ENCODE measurements at regions not wholly inside any gene's neighbourhood (a gene's known extent, or its start where the extent isn't known, plus 50 kb on each side); places are given as distances from the start of the nearest gene placed in this dataset.

DNA sequence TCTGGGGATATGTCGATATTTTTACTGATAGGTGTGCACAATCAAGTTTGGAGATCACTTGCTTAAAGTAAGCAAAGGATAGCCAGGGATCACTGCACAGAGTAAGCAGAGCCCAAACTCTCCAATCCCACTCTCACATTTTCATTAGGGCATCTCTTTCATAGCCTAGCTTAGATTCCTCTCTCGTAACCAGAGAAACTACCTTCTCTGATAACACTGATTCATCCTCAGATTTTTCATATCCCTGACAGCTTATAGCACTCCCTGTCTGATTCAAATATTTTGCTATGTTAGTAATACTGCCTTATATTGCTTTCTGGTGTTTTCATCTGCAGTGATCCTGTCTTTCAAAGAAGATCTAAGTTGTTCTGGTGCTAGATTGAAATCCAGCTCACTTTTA is 123.7 kb downstream of the CBLL2 start:
- H3K4me3 Mint-ChIP-seq = no peak overlapping the region
- TF ChIP-seq, protein P1, sequence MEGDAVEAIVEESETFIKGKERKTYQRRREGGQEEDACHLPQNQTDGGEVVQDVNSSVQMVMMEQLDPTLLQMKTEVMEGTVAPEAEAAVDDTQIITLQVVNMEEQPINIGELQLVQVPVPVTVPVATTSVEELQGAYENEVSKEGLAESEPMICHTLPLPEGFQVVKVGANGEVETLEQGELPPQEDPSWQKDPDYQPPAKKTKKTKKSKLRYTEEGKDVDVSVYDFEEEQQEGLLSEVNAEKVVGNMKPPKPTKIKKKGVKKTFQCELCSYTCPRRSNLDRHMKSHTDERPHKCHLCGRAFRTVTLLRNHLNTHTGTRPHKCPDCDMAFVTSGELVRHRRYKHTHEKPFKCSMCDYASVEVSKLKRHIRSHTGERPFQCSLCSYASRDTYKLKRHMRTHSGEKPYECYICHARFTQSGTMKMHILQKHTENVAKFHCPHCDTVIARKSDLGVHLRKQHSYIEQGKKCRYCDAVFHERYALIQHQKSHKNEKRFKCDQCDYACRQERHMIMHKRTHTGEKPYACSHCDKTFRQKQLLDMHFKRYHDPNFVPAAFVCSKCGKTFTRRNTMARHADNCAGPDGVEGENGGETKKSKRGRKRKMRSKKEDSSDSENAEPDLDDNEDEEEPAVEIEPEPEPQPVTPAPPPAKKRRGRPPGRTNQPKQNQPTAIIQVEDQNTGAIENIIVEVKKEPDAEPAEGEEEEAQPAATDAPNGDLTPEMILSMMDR (IDR thresholded peaks at IDR 0.05) = no peak
- no peaks in the 10 kb centered on the region for H3K4me1 ChIP-seq (ENCODE audit: control insufficient read depth in 1 of 2, insufficient read depth in 2 of 2, low read length in 2 of 2)
- H3K9ac ChIP-seq (ENCODE audit: insufficient read depth, low read length, poor library complexity, severe bottlenecking) = no peak overlapping the region
- no peak overlapping the region for H3K27ac ChIP-seq (ENCODE audit: low read depth in 1 of 2, low read length in 2 of 2)
- H3K4me3 ChIP-seq (replicated peaks in 1 of 3; ENCODE audit: low read depth in 2 of 3, low read length in 3 of 3) = no peak overlapping the region
- no peaks in the 10 kb centered on the region for H3K79me2 ChIP-seq (ENCODE audit: insufficient read depth, low read length)
- peaks cover 0 to 8% (median 0%) of the 10 kb centered on the region in 7 donors for H3K9me3 Mint-ChIP-seq
- no peaks in the 10 kb centered on the region for H3K27me3 ChIP-seq (ENCODE audit: control insufficient read depth in 2 of 2, insufficient read depth in 2 of 2, low read length in 2 of 2)
- intact Hi-C loops (cut with micrococcal nuclease) = no loop called here
- H3K36me3 Mint-ChIP-seq = no peaks in the 10 kb centered on the region
- H3K36me3 ChIP-seq (replicated peaks in 1 of 2; ENCODE audit: control insufficient read depth in 1 of 2, insufficient read depth in 2 of 2, low read length in 2 of 2) = no peaks in the 10 kb centered on the region
- no peak overlapping the region for H3K27ac Mint-ChIP-seq
- H3K27me3 Mint-ChIP-seq (ENCODE audit: low read depth in 3 of 3) = no peaks in the 10 kb centered on the region
- no peak for DNase-seq
- no peaks in the 10 kb centered on the region for H4K20me1 ChIP-seq (ENCODE audit: insufficient read depth, low read length)
- no peaks in the 10 kb centered on the region for H3K9me3 ChIP-seq (replicated peaks in 1 of 2; ENCODE audit: control insufficient read depth in 1 of 2, insufficient read depth in 1 of 2, low read length in 2 of 2)
- no peak overlapping the region for H3K4me2 ChIP-seq (replicated peaks; ENCODE audit: extremely low read depth, low read length, poor library complexity, severe bottlenecking)
- no peak overlapping the region for H2AFZ ChIP-seq (ENCODE audit: insufficient read depth, low read depth, low read length, poor library complexity, severe bottlenecking)
- no CpG with 5 or more reads among the region's 2 CpGs for WGBS (ENCODE audit: insufficient coverage)
- no peaks in the 10 kb centered on the region for H3K4me1 Mint-ChIP-seq

DNA sequence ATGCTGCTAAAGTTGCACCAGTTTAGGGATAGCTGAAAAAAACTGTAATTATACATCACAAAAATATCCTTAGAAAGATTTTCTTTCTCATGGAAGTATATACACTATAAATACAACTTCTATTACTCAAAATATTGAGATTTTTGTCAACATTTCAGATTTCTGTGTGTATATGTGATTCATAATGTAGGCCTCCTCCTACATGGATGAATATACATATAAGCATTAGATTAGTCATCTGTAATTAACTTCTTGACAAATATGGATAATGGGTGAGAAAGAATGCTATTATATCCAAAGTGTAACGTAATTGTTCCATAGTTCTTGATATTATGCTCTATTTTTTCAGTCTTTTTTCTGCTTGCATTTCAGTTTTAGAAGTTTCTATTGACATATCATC is 124.9 kb downstream of the CBLL2 start:
- Histone ChIP-seq H3K27ac (ENCODE audit: low read depth in 1 of 2, low read length in 2 of 2) (no peak overlapping the region), H3K4me3 (replicated peaks in 1 of 3; ENCODE audit: low read depth in 2 of 3, low read length in 3 of 3) (no peak overlapping the region), H2AFZ (ENCODE audit: insufficient read depth, low read depth, low read length, poor library complexity, severe bottlenecking) (no peak overlapping the region), H3K27me3 (ENCODE audit: control insufficient read depth in 2 of 2, insufficient read depth in 2 of 2, low read length in 2 of 2) (no peaks in the 10 kb centered on the region), H3K36me3 (replicated peaks in 1 of 2; ENCODE audit: control insufficient read depth in 1 of 2, insufficient read depth in 2 of 2, low read length in 2 of 2) (no peaks in the 10 kb centered on the region), H3K79me2 (ENCODE audit: insufficient read depth, low read length) (no peaks in the 10 kb centered on the region), H3K9me3 (replicated peaks in 1 of 2; ENCODE audit: control insufficient read depth in 1 of 2, insufficient read depth in 1 of 2, low read length in 2 of 2) (no peaks in the 10 kb centered on the region), H3K9ac (ENCODE audit: insufficient read depth, low read length, poor library complexity, severe bottlenecking) (no peak overlapping the region), H3K4me2 (replicated peaks; ENCODE audit: extremely low read depth, low read length, poor library complexity, severe bottlenecking) (no peak overlapping the region), H4K20me1 (ENCODE audit: insufficient read depth, low read length) (no peaks in the 10 kb centered on the region), H3K4me1 (ENCODE audit: control insufficient read depth in 1 of 2, insufficient read depth in 2 of 2, low read length in 2 of 2) (no peaks in the 10 kb centered on the region)
- H3K9me3 Mint-ChIP-seq = peaks cover 0 to 11% (median 0%) of the 10 kb centered on the region in 7 donors
- no peaks in the 10 kb centered on the region for H3K4me1 Mint-ChIP-seq
- TF ChIP-seq, protein P1 (IDR thresholded peaks at IDR 0.05) = no peak
- no peaks in the 10 kb centered on the region for H3K27me3 Mint-ChIP-seq (ENCODE audit: low read depth in 3 of 3)
- no peak overlapping the region for H3K4me3 Mint-ChIP-seq
- DNase-seq = no peak
- intact Hi-C loops (cut with micrococcal nuclease) = no loop called here
- no CpG with 5 or more reads among the region's 1 CpG for WGBS (ENCODE audit: insufficient coverage)
- no peak overlapping the region for H3K27ac Mint-ChIP-seq
- no peaks in the 10 kb centered on the region for H3K36me3 Mint-ChIP-seq
